ENCODE measurements at regions not wholly inside any gene's neighbourhood (a gene's known extent, or its start where the extent isn't known, plus 50 kb on each side); places are given as distances from the start of the nearest gene placed in this dataset.

DNA sequence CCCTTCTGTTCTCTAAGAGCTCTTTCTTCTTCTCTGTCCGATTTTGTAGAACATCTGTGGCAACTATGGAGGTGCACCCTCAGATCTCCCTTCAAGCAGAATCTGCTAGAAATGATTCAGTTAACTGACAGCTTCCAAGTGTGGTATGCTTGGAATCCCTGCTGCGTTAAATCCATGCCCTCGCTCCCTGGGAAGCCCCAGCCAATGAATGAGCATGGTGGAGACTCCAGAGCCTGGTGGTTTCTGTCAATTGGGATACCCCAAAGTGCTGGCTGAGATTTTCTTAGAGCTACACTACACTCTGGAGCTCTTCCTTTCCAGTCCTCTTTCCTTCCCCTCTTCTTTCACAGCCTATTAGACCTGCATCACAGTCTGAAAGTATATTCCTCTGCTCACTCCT lies 116.3 kb upstream of the C1orf21 start:
- TF ChIP-seq, protein P1, sequence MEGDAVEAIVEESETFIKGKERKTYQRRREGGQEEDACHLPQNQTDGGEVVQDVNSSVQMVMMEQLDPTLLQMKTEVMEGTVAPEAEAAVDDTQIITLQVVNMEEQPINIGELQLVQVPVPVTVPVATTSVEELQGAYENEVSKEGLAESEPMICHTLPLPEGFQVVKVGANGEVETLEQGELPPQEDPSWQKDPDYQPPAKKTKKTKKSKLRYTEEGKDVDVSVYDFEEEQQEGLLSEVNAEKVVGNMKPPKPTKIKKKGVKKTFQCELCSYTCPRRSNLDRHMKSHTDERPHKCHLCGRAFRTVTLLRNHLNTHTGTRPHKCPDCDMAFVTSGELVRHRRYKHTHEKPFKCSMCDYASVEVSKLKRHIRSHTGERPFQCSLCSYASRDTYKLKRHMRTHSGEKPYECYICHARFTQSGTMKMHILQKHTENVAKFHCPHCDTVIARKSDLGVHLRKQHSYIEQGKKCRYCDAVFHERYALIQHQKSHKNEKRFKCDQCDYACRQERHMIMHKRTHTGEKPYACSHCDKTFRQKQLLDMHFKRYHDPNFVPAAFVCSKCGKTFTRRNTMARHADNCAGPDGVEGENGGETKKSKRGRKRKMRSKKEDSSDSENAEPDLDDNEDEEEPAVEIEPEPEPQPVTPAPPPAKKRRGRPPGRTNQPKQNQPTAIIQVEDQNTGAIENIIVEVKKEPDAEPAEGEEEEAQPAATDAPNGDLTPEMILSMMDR (IDR thresholded peaks at IDR 0.05; ENCODE audit: control insufficient read depth, insufficient read depth, low read depth, low read length, missing control alignments), result no peak
- DNase-seq (ENCODE audit: low read depth), result no peak
- no peak overlapping the region for H3K4me3 ChIP-seq (ENCODE audit: control insufficient read depth, low read depth, low read length)

DNA sequence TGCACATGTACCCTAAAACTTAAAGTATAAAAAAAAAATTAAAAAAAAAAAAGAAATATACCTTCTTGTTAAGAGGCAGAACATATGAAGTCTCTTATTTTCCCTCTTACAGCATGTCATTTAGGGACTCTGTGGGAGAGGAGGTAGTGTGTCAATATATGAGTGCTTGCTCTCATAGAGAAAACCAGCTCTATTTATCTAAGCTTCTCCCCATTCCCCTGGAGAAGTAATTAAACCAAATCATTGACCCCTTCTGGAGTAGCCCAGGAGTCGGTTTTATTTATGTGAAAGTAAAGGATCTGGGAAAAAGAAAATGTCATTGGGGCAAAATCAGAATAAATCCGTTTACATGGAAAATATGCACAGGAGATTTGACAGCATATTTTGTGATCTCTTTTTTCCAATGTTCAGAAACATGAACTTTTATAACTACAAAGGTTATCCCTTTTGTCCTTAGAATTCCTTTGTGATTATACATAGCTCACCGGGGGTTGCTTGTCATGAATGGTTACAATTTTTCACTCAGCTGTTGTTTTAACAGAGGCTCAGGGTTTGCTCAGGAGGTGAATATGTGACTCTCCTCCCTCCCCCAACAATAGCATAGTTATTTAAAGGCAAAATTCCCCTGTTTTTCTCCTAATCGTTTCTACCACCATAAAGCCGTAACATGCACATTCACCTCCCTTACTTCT lies 114.5 kb upstream of the C1orf21 start:
- TF ChIP-seq, protein P1 (IDR thresholded peaks at IDR 0.05; ENCODE audit: control insufficient read depth, insufficient read depth, low read depth, low read length, missing control alignments), result no peak
- no peak overlapping the region for H3K4me3 ChIP-seq (ENCODE audit: control insufficient read depth, low read depth, low read length)
- DNase-seq (ENCODE audit: low read depth), result no peak

DNA sequence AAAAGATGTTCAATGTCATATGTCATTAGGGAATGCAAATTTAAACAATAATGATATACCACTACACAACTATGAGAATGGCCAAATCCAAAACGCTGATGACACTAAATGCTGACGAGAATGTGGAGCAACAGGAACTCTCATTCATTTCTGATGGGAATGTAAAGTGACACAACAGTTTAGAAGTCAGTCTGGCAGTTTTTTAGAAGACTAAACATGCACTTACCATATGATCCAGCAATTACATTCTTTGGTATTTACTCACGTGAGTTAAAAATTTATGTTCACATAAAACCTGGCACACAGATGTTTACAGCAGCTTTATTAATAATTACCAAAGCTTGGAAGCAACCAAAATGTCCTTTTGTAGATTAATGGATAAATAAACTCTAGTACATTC lies 110.4 kb upstream of the C1orf21 start:
- no peak overlapping the region for H3K4me3 ChIP-seq (ENCODE audit: control insufficient read depth, low read depth, low read length)
- no peak for DNase-seq (ENCODE audit: low read depth)
- TF ChIP-seq, protein P1 (IDR thresholded peaks at IDR 0.05; ENCODE audit: control insufficient read depth, insufficient read depth, low read depth, low read length, missing control alignments), result no peak

DNA sequence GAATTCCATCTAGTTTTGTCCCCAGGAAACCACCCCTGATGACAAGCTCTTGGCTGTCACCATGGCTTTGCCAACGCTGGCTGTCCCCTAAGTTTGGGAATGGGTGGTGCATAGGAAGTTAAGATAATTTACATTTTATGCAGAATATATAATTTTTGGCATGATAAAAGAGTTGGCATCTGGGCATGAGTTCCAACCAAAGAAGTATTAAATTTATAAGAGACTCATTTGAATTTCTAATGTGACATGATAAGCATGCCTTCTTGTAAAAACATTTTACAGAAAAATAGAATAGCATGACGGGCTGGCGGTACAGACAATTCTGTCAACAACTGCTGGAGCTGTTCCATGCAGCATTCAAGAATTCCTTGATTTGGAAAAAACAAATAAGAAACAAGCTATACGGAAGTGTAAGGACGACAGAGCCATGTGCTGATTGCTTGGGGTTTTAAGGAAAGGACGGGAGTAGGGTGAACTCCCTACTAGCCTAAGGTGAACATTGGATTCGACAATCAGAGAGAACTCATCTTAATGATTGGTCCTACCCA lies 106.8 kb upstream of the C1orf21 start:
- DNase-seq (ENCODE audit: low read depth), result no peak
- TF ChIP-seq, protein P1 (IDR thresholded peaks at IDR 0.05; ENCODE audit: control insufficient read depth, insufficient read depth, low read depth, low read length, missing control alignments), result no peak
- H3K4me3 ChIP-seq (ENCODE audit: control insufficient read depth, low read depth, low read length), result no peak overlapping the region

DNA sequence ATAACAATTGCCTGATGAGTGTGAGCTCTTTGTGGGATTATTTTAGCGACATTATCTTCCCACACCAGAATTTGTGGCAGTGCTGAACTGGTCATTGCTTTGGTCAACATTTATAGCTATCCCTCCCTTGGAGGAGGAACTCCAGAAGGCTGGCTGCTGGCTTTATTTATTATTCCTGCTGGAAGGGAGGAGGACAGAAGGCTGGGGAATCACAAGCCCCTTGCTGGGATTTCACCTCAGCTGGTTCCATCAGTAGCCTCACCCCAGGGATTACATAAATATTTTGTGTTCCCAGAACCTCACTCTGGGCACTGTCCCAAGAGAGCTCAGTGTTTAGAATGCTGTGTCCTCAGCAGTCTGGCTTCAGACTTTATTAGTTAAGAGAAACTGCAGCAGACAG lies 102.8 kb upstream of the C1orf21 start:
- TF ChIP-seq, protein P1 (IDR thresholded peaks at IDR 0.05; ENCODE audit: control insufficient read depth, insufficient read depth, low read depth, low read length, missing control alignments), result no peak
- H3K4me3 ChIP-seq (ENCODE audit: control insufficient read depth, low read depth, low read length), result no peak overlapping the region
- peak; percentile 57 for DNase-seq (ENCODE audit: low read depth)

DNA sequence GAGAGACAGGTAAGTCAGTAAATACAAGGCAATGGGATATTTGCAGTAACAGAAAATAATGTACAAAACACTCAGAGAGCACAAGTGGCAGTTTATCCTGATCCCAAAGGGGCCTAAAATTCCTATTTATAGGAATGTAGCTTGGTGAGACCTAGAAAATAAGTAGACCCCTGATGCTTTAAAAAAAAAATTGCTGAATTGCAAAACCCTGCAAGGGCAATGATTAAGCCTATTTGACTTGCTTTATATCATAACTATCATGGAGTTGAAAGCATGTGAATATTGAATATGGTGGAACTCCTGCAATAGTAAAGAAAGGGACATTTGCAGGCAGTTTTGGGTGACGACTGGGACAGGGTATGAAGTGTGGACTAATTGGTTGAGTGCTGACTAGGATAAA lies 101.9 kb upstream of the C1orf21 start:
- H3K4me3 ChIP-seq (ENCODE audit: control insufficient read depth, low read depth, low read length), result no peak overlapping the region
- DNase-seq (ENCODE audit: low read depth), result no peak

More for the DNA sequence above, 101.9 kb upstream of the C1orf21 start:
- TF ChIP-seq, protein P1 (IDR thresholded peaks at IDR 0.05; ENCODE audit: control insufficient read depth, insufficient read depth, low read depth, low read length, missing control alignments), result no peak
